ENCODE measurements at regions not wholly inside any gene's neighbourhood (a gene's known extent, or its start where the extent isn't known, plus 50 kb on each side); places are given as distances from the start of the nearest gene placed in this dataset.

DNA sequence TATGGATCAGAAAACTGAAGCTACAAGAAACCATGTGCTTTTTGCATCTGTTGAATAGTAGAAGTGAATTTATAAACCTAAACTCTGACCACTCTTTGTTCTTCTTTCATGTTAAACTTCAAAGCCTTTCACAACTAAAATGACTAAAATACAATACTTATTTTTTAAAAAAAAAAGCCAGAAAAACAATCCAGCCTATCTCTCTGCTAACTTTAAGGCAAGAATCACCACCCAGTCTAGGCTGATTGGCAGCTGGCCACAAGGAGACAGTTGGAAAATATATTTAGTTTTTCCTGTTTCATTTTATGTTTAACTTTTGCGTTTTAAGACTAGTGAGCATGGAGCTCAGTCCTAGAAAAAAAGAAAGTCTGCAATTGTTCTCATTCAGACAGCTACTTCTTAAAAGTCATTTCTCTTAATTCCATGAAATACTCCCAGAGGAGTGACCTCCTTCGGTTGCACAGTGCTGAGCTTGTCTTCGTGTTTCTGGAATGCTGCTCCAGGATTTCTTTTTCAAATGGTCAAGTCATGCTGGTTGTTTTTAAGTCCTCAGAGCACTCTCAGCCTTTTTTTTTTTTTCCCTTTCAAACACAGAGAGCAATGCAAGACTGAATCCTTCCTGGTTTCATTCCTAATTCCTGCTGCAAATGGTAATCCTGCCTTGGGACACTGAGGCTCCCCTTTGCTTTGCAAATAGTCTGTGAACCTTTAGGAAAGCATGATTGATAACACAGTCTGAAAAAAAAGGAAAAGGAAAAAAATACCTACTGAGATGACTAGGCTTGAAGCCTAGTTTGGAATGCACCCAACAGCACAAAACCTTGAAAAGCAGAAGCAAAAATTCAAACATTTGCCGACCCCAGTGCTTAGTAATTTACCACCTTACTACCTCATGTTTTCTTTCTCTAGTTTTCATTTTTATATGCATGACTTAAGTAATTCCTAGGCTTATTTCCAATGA, 233.3 kb upstream of the DAAM1 start (continued):
- TF ChIP-seq PML (IDR thresholded peaks at IDR 0.05; ENCODE audit: low read length): no peak
- TF ChIP-seq NR2C2 (IDR thresholded peaks at IDR 0.05; ENCODE audit: borderline replicate concordance, control insufficient read depth, insufficient read length, low read depth): no peak
- 0 out of 2 replicates have a peak, but pooled peaks have one; percentile 47 for TF ChIP-seq ZBED1 (IDR thresholded peaks at IDR 0.05; ENCODE audit: borderline replicate concordance)
- TF ChIP-seq CBX5 (IDR thresholded peaks at IDR 0.05; ENCODE audit: low read depth): no peak
- TF ChIP-seq TARDBP (IDR thresholded peaks at IDR 0.05; ENCODE audit: borderline replicate concordance): no peak
- peak; percentile 52 for TF ChIP-seq BCL11A (IDR thresholded peaks at IDR 0.05; ENCODE audit: low read depth, low read length)
- TF ChIP-seq STAT1 (conservative IDR thresholded peaks at IDR 0.05): no peak
- TF ChIP-seq ETV6 (conservative IDR thresholded peaks at IDR 0.05 in 1 of 2, IDR thresholded peaks at IDR 0.05 in 1 of 2; ENCODE audit: borderline replicate concordance in 1 of 2, low read depth in 1 of 2): peak in 1 of 2 experiments; percentile 88; a peak in 2 of 4 replicates
- no peak for TF ChIP-seq RELA (IDR thresholded peaks at IDR 0.05; ENCODE audit: borderline replicate concordance, partially characterized antibody)
- no peak for TF ChIP-seq MYC (IDR thresholded peaks at IDR 0.05; ENCODE audit: insufficient read depth, insufficient read length, insufficient replicate concordance, low read length, severe bottlenecking)
- TF ChIP-seq, protein P1, sequence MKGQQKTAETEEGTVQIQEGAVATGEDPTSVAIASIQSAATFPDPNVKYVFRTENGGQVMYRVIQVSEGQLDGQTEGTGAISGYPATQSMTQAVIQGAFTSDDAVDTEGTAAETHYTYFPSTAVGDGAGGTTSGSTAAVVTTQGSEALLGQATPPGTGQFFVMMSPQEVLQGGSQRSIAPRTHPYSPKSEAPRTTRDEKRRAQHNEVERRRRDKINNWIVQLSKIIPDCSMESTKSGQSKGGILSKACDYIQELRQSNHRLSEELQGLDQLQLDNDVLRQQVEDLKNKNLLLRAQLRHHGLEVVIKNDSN (IDR thresholded peaks at IDR 0.05; ENCODE audit: borderline replicate concordance, extremely low read length, insufficient read depth, low read depth, low read length): no peak
- TF ChIP-seq, protein P2, sequence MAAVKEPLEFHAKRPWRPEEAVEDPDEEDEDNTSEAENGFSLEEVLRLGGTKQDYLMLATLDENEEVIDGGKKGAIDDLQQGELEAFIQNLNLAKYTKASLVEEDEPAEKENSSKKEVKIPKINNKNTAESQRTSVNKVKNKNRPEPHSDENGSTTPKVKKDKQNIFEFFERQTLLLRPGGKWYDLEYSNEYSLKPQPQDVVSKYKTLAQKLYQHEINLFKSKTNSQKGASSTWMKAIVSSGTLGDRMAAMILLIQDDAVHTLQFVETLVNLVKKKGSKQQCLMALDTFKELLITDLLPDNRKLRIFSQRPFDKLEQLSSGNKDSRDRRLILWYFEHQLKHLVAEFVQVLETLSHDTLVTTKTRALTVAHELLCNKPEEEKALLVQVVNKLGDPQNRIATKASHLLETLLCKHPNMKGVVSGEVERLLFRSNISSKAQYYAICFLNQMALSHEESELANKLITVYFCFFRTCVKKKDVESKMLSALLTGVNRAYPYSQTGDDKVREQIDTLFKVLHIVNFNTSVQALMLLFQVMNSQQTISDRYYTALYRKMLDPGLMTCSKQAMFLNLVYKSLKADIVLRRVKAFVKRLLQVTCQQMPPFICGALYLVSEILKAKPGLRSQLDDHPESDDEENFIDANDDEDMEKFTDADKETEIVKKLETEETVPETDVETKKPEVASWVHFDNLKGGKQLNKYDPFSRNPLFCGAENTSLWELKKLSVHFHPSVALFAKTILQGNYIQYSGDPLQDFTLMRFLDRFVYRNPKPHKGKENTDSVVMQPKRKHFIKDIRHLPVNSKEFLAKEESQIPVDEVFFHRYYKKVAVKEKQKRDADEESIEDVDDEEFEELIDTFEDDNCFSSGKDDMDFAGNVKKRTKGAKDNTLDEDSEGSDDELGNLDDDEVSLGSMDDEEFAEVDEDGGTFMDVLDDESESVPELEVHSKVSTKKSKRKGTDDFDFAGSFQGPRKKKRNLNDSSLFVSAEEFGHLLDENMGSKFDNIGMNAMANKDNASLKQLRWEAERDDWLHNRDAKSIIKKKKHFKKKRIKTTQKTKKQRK (IDR thresholded peaks at IDR 0.05; ENCODE audit: low read depth, low read length): no peak
- TF ChIP-seq, protein P3, sequence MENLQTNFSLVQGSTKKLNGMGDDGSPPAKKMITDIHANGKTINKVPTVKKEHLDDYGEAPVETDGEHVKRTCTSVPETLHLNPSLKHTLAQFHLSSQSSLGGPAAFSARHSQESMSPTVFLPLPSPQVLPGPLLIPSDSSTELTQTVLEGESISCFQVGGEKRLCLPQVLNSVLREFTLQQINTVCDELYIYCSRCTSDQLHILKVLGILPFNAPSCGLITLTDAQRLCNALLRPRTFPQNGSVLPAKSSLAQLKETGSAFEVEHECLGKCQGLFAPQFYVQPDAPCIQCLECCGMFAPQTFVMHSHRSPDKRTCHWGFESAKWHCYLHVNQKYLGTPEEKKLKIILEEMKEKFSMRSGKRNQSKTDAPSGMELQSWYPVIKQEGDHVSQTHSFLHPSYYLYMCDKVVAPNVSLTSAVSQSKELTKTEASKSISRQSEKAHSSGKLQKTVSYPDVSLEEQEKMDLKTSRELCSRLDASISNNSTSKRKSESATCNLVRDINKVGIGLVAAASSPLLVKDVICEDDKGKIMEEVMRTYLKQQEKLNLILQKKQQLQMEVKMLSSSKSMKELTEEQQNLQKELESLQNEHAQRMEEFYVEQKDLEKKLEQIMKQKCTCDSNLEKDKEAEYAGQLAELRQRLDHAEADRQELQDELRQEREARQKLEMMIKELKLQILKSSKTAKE (IDR thresholded peaks at IDR 0.05; ENCODE audit: low read depth, poor library complexity, severe bottlenecking): no peak
- no peak for TF ChIP-seq ZNF622 (IDR thresholded peaks at IDR 0.05)
- TF ChIP-seq, protein P4, sequence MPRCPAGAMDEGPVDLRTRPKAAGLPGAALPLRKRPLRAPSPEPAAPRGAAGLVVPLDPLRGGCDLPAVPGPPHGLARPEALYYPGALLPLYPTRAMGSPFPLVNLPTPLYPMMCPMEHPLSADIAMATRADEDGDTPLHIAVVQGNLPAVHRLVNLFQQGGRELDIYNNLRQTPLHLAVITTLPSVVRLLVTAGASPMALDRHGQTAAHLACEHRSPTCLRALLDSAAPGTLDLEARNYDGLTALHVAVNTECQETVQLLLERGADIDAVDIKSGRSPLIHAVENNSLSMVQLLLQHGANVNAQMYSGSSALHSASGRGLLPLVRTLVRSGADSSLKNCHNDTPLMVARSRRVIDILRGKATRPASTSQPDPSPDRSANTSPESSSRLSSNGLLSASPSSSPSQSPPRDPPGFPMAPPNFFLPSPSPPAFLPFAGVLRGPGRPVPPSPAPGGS (IDR thresholded peaks at IDR 0.05; ENCODE audit: borderline replicate concordance, insufficient read depth, low read depth, low read length, poor library complexity, severe bottlenecking): peak; percentile 61
- TF ChIP-seq, protein P5, sequence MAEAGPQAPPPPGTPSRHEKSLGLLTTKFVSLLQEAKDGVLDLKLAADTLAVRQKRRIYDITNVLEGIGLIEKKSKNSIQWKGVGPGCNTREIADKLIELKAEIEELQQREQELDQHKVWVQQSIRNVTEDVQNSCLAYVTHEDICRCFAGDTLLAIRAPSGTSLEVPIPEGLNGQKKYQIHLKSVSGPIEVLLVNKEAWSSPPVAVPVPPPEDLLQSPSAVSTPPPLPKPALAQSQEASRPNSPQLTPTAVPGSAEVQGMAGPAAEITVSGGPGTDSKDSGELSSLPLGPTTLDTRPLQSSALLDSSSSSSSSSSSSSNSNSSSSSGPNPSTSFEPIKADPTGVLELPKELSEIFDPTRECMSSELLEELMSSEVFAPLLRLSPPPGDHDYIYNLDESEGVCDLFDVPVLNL (IDR thresholded peaks at IDR 0.05; ENCODE audit: low read depth, low read length): no peak

Data from GM12878 (cell line).